ENCODE measurements at regions not wholly inside any gene's neighbourhood (a gene's known extent, or its start where the extent isn't known, plus 50 kb on each side); places are given as distances from the start of the nearest gene placed in this dataset.
"Not testable (repeated sequence)": the region's sequence is repeated elsewhere in the genome, so short reads cannot be mapped to it uniquely, and the experiment has no call there.

DNA sequence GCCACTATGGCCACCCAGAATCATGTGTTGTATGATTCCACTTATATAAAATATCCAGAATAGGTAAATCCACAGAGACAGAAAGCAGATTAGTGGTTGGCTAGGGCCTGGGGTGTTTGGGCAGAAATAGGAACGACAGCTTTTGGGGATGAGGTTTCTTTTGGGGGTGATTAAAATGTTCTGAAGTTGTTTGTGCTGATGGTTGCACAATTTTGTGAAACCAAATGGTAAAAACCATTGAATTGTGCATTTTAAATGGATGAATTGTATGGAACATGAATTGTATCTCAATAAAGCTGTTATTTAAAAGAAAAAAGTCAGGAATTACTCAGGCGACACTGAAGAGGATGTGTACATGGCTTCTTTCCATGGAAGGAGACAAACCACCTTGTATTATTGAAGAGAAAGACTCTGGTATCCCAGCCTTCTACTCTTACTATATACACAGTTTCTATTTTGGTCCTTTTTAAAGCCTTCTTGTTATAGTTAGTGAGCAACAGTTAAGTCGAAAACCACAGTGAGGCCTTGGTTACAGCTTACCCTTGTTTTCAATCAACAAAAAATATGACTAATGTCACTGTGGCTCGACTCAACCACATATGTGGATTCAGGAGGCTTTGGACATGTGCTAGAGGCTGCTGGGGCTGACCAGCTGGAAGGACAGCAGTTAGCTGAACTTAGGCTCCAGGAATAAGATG is 57.1 kb upstream of the KMT2E start:
- Mint-ChIP-seq H3K4me1 (peaks cover 28 to 62% of the 10 kb centered on the region in 2 donors), H3K9me3 (no peaks in the 10 kb centered on the region), H3K27ac (peak overlapping the region; percentile 99), H3K27me3 (no peaks in the 10 kb centered on the region), H3K36me3 (peaks cover 5 to 18% of the 10 kb centered on the region in 2 donors), H3K4me3 (peak overlapping the region; percentile 55 to 66)
- peak; percentile 91 for ATAC-seq (replicated peaks)
- no peak for DNase-seq

DNA sequence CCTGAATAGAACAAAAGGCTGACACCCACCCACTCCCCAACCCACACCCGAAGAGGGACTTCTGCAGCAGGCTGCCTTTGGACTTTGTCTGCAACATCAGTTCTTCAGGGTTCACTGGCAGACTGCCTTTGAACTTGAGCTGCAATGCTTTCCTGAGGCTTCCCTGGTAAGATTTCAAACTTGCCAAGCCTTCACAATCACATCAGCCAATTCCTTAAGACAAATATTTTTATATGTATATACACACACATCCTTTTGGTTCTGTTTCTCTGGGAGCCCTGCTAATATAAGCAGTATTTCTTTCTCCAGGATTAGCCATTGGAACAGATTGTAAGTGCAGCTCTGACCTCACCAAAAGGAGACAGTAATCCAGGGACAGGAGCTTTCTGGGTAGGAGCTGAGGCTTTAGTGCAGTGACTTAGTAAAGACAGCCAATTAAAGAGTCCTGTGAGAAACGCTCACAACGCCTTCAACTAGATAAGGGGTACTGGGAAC is 55.6 kb upstream of the KMT2E start:
- H3K4me1 Mint-ChIP-seq: peaks cover 32 to 60% of the 10 kb centered on the region in 2 donors

DNA sequence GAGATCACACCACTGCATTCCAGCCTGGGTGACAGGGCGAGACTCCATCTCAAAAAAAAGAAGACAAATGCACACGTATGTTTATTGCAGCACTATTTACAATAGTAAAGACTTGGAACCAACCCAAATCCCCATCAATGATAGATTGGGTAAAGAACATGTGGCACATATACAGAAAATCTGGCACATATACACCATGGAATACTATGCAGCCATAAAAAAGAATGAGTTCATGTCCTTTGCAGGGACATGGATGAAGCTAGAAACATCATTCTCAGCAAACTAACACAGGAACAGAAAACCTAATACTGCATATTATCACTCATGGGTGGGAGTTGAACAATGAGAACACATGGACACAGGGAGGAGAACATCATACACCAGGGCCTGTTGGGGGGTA is 54.5 kb upstream of the KMT2E start:
- peaks cover 38 to 63% of the 10 kb centered on the region in 2 donors for H3K4me1 Mint-ChIP-seq
- peaks cover 11 to 30% of the 10 kb centered on the region in 2 donors for H3K36me3 Mint-ChIP-seq

More for the DNA sequence above, 55.6 kb upstream of the KMT2E start:
- Mint-ChIP-seq H3K27ac (peak overlapping the region; percentile 25), H3K27me3 (no peaks in the 10 kb centered on the region), H3K4me3 (no peak overlapping the region), H3K9me3 (no peaks in the 10 kb centered on the region), H3K36me3 (peaks cover 7 to 22% of the 10 kb centered on the region in 2 donors)
- ATAC-seq (replicated peaks): no peak
- no peak for DNase-seq

DNA sequence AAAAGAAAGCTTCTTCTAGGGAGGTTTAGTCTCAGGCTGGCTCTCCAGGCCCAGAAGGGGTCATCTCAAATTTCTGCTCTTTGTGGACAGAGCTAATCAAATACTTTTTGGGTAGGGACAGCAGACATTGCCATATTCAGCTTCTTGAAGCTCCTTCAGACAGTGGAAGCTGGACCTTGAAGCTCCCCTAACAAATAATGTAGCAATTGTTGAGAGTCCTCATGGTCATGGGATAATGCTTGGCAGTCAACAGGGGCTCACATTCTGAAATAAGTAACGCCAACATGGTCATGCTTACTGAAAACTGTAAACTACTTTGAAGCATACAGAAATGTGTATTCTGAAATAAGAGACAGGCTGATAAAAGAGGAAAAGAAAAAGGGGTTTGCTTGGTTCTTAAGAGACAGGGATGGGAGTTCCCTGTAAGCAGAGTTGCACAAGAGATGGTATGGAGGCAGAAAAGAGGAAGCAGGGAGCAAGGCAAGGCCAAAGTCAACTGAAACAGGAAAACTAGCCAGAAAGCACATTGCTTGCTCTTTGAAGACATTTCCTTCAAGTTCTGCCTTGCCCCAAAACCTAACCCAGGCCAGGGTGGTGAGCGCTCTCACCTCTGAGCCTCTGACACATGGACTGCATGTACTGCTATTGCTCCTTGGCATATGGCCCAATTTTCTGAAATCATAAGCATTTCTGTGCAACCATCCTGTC is 53.1 kb upstream of the KMT2E start:
- DNase-seq (no peak), ATAC-seq (replicated peaks) (peak; percentile 24 to 50)
- peak overlapping the region in 1 of 2 donors; percentile 50 for H3K4me3 Mint-ChIP-seq
- H3K36me3 Mint-ChIP-seq: peaks cover 16 to 29% of the 10 kb centered on the region in 2 donors
- H3K4me1 Mint-ChIP-seq: peaks cover 34 to 55% of the 10 kb centered on the region in 2 donors
- H3K27ac Mint-ChIP-seq: peak overlapping the region; percentile 42
- H3K9me3 Mint-ChIP-seq: no peaks in the 10 kb centered on the region
- H3K27me3 Mint-ChIP-seq: no peaks in the 10 kb centered on the region

More for the DNA sequence above, 54.5 kb upstream of the KMT2E start:
- H3K9me3 Mint-ChIP-seq; H3K4me3 Mint-ChIP-seq; ATAC-seq (replicated peaks); H3K27me3 Mint-ChIP-seq; DNase-seq; H3K27ac Mint-ChIP-seq: not testable (repeated sequence)

DNA sequence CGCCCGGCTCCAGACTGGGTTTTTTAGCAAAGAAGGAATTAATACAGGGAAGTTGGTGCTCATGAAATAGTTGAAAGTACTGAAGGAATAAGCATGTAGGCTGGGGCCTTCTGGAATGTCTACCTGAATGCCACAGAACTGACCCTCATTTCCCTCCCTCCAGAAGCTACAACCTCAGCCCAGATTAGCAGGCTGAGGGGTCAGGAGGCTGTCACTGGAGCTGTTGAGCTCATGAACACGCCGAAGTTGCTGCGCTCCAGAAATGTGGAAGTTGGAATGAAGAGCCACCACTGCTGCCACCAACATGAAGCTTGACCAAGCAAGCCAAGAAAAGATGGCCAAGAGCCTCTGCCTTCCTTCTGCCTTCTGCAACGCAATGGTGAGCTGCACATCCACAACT is 52.2 kb upstream of the KMT2E start:
- no peak for ATAC-seq (replicated peaks)
- Mint-ChIP-seq H3K27ac (peak overlapping the region; percentile 25), H3K4me3 (no peak overlapping the region), H3K27me3 (no peaks in the 10 kb centered on the region), H3K36me3 (peaks cover 16 to 32% of the 10 kb centered on the region in 2 donors), H3K4me1 (peaks cover 31 to 48% of the 10 kb centered on the region in 2 donors), H3K9me3 (no peaks in the 10 kb centered on the region)
- no peak for DNase-seq

DNA sequence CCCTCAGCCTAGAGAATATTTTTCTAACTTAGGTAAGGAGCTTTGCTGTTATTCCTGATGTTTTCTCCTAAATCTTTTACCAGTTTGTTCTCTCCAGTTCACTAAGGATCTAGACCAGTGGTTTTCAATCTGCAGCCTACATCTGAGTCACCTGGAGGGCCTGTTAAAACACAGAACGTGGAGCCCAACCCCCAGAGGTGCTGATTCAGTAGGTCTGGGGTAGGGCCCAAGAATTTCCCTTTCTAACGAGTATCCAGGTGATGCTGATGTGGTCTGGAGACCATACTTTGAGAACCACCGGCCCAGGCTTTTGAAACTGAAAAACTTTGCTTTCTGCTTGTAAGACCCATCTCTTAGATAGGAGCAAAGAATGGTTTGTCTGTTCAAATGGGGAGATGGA is 51.2 kb upstream of the KMT2E start:
- Mint-ChIP-seq H3K9me3 (no peaks in the 10 kb centered on the region), H3K27ac (no peak overlapping the region), H3K4me3 (no peak overlapping the region), H3K4me1 (peaks cover 30 to 45% of the 10 kb centered on the region in 2 donors), H3K27me3 (no peaks in the 10 kb centered on the region), H3K36me3 (peaks cover 16 to 33% of the 10 kb centered on the region in 2 donors)
- DNase-seq (no peak), ATAC-seq (replicated peaks) (peak in 1 of 2 donors; percentile 72)

DNA sequence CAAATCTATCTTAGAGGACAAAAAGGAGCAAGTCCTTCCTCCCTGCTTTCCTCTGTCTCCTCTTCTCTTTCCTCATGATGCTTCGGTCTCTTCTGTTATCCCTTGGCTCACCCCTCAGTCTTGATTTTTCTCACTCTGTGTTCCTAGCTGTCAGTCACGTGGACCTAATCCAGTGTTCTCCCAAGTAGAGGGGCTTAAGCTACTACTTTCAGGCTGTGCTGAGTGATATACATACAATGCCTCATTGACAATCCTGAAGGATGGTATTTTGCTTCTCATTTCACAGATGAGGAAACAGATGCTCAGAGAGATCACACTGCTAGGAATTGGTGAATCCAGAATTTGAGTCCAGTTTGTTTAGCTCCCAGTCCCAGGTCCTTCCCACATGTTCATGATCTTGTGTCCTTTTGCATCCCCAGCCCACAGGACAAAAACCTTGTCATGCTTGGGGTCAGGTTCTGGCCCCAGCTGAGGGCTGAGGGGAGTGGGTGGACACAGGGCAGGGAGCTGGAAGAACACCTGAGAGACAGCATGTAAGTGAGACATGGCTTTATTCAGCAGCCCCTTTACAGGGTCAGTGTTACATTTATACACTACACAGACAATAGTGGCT is 50.5 kb upstream of the KMT2E start:
- Mint-ChIP-seq H3K36me3 (peaks cover 18 to 35% of the 10 kb centered on the region in 2 donors), H3K4me3 (no peak overlapping the region), H3K9me3 (no peaks in the 10 kb centered on the region), H3K27me3 (no peaks in the 10 kb centered on the region), H3K27ac (no peak overlapping the region), H3K4me1 (peaks cover 32 to 50% of the 10 kb centered on the region in 2 donors)
- DNase-seq (no peak), ATAC-seq (replicated peaks) (no peak)

DNA sequence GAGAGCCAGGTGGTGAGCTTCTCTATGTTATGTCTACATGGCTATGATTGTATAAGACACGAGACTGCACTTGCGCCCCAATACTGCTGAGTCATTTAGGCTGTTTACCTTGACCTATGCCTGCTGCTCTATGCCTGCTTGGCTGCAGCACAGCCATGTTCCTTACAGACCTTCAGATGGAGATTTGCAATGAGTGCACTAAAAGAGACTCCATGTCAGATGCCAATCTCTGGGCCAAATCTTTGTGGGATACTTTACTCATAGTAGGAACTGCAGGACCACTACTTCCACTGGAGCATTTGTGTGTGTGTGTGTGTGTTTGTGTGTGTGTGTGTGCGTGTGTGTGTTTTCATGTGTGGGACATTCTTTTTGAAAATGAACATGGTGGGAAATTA is 50.0 kb upstream of the KMT2E start:
- H3K36me3 Mint-ChIP-seq: peaks cover 16 to 32% of the 10 kb centered on the region in 2 donors
- no peak overlapping the region for H3K4me3 Mint-ChIP-seq
- H3K4me1 Mint-ChIP-seq: peaks cover 32 to 45% of the 10 kb centered on the region in 2 donors
- H3K27me3 Mint-ChIP-seq: no peaks in the 10 kb centered on the region
- ATAC-seq (replicated peaks): no peak
- no peak overlapping the region for H3K27ac Mint-ChIP-seq
- no peak for DNase-seq
- H3K9me3 Mint-ChIP-seq: no peaks in the 10 kb centered on the region
